HG03103 (cell line): ENCODE measurements at regions not wholly inside any gene's neighbourhood (a gene's known extent, or its start where the extent isn't known, plus 50 kb on each side); places are given as distances from the start of the nearest gene placed in this dataset.

Source experiments
- ATAC-seq: cut with Tn5 transposase; IDR thresholded peaks from one replicate; pipeline ENCODE4 v1.9.1; 2021; ENCODE audit warnings: low read depth; ENCODE audit not compliant: unreplicated experiment

DNA sequence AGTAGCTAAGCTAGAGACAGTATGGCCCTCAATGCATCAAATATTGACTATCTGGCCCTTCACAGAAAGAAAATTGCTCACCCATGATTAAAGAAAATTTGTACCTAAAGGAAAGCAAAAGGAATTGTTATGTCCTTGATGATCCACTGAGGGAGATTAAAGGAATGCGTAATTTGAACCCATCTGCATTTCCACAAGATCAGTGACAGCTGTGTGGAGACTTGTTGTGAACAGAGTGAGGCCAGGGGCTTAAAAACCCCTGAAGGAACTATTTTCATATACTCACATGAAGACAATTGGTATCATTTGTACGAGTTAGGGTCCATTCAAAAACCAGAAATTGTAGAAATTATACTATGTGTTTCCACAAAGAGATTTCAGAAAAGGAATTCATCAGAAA is 1908.1 kb upstream of the SEL1L start:
- ATAC-seq, result no peak

DNA sequence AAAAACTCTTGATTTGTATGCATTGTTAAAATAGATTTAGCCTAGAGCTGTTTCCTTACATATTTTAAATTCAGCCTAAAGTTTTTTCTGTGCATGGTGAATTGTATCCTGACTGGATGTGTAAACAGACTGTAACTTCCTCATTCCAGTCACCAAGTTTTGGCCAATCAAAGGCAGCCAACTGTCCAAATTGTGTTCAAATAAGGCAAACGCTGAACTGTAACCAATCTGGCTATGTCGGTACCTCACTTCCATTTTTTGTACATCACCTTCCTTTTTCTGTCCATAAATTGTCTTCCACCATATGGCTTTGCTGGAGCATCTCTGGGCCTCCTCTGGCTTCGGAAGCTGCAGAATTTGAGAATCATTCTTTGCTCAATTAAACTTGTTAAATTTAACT is 1921.9 kb upstream of the SEL1L start:
- no peak for ATAC-seq

DNA sequence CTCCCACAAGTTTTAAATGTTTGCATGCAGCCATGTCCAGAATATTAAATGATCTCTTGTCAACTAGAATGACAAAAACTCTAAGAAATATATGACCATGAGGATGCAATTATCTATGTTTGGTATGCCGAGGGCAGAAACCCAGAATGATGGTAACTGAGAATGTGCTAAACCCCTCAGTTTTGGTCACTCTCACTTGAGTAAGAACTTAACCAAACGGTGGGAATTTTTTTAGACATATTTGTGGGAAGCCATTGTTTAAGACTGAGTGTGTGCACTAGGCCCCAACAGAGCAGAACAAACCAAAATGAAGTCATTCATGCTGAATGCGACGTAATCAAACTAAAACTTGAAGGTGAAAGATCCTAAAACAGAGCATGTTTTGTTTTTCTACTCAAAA is 1927.9 kb upstream of the SEL1L start:
- ATAC-seq, result no peak

DNA sequence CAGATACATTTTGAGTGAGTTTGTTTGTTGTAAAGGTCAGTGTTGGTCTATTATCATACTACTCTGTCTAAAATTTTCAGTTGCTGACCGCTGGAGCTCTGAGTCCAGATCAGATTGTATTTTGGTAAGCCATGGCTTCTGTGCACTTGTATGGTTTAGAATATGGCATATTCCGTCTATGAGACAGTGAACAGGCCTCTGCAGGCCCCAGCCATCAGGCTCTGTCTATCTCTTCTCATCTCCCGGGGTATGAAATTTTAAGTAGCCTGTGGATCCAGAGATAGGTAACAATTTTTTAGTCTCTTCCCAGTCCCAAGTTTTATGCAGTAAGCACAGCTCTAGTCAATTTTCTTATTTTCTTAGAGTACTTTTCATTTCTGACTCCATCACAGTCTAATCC is 1929.1 kb upstream of the SEL1L start:
- ATAC-seq, result no peak

DNA sequence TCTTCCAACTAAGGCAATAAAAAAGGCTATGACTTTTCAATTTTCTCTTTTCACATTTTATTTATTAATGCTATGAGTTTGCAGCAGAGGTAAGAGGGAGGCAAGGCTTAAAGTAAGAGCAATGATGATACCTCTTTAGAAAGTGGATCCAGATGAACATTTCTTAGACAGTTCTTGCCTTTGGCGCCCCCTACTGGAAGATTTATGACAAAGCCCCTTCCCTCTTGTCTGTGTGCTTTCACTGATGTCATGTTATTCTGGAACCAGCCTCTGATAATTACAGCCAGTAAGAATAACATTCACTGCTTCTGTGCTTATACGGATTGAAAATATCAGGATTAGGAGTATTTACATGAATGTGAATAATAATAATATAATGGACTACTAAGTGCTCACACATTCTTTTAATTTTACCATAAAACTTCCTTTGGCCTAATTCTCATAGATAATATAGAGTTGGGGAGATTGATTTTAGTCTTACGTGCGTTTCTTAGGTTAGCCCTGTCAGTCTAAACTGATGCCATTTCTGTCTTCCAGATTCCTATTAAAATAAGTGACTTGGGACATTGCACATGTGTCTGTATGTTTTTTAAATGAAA is 1929.9 kb upstream of the SEL1L start:
- no peak for ATAC-seq

DNA sequence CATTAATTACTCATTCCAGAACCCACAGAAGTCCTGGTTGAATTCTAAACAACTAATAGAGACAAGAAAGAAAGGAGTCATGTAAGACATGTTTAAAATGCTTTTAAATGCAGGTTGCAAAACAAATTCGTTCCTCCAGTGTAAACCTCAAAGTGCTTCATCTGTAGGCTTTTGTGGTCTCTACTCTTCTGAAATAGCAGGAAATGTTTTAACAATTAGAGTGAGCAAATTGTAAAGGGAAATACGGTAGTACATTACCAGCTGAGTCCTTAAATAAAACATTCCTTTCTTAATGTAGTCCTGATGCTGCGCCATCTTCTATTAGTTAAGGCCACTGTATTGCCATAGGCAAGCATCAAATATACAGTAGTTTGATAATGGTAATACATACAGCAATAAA is 1934.2 kb upstream of the SEL1L start:
- no peak for ATAC-seq

DNA sequence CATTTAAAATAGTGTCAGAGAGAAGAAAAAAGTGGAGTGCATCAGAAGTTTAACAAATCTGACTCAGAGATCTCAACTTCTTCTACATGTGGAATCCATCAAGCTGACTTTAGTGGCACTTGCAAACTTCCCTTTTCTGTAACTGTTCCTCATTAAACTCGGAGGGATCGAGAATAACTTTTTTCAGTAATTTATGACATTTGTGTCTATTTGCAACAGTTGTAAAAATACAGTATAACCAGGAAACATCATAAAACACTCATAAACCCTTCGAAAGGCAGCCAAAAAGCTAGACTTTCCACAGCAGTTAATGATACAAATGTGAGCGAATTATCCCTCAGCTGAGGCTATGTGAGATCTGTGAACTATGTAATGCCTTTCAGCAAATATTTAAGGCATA is 1936.8 kb upstream of the SEL1L start:
- no peak for ATAC-seq

DNA sequence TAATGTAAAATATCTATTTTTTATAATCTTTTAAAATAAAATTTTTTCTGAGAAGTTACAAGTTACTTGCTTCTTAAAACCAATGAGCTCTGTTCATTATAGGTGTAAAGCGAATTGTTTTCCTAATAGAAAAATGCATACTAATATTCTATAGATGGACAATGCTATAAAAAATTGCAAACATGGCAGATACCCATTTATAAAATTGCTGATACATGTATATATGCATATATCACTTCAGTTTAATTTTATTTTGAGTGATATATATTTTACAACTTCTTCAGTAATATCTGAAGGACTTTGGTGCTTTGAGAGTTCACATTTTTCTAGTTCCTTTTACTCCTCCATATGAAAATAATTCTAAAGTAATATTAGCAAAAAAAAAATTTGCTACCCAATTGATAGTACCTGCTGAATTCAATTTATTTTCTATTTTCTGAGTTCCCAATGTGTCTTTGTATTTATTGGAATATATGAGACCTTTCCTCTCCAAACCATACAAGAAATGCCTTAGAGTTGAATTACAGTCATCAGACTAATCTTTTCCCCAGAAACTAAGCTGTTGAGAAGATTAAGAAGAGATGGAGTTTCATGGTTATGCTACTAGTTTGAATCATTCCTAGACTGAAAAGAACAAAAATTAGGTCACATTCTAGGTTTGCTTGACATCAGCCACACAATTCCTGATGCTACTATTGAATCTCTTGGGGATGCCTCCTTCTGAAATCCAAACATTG is 1937.5 kb upstream of the SEL1L start:
- ATAC-seq, result no peak

DNA sequence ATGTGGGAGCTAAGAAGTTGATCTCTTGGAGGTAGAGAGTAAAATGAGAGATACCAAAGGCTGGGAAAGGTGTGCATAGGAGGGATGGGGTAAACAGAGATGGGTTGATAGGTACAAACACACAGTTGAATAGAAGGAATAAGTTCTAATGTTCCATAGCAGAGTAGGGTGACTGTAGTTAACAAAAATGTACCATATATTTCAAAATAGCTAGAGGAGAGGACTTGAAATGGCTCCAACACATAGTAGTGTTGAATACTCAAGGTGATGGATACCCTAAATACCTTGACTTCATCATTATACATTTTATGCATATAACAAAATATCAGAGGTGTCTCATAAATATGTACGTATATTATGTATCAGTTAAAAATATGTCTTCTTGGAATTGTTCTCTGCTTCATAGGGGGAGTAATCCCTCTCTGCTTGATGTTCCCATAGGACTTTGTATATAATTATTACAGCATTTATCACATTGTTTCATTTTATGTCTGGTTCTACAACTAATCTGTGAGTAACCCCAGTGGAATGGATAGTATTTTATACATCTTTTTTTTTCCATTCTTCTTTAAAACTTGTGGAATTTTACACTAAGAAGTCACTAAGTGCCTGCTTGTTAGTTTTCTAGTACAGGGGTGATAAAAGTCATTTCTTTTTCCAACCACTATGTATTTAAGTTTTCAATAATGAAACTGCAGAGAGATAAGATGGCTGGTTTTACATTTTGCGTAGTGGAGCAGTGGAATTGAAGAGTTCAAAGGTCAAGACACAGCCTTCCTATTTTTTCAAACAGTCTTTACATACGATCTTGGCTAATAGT is 1940.0 kb upstream of the SEL1L start:
- ATAC-seq, result no peak

DNA sequence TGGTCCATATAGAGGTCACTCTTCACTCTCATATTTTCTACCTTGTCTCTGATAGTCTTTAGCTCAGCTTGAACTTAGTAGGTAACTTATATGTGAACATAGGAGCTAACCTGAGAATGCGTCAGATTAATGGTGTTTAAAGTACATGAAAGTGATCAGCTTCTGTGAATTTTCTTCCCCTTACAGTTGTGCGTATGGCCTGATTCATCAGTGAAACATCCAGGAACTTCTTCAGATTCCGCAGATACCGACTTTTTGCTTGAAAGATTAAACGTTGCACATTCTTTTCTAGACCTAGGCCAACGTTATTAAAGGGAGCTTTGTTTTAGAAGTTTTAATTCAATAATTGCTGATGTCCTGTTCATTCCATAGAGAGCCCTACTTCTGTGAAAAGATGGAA is 1945.1 kb upstream of the SEL1L start:
- no peak for ATAC-seq

DNA sequence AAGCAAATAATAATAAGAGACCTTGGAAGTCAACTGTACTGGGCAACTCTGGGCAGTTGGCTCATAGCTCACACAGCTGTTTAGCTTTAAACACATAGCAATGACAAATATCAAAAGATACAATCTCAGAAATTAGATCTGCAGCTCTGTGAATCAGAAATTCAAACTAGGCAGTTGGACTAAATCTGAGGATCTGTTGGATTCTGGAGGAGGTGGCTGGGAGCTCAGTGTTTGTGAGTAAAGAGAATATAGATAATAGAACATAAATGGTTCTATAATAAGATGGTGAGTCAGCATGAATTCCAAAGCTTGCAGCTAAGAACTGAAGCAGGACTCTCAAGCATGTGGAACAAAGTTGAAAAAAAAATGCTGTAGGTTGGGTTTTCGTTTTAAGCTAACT is 1949.4 kb upstream of the SEL1L start:
- no peak for ATAC-seq

DNA sequence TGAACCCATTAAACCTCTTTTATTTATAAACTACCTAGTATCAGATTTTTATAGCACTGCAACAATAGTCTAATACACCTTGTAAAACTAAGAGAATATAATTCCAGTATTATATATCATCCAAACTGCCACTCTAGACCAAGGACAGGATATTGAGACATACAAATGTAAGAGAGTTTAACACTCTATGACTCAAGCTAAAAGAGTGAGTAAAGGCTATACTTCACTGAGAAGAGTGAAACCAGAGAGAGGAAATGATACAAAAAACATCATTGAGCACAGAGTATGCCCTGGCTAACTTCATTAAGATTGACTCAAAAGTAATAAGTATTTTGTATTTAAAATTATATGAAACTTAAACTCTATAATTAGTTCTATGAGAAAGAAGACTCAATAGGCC is 1951.9 kb upstream of the SEL1L start:
- ATAC-seq, result no peak

DNA sequence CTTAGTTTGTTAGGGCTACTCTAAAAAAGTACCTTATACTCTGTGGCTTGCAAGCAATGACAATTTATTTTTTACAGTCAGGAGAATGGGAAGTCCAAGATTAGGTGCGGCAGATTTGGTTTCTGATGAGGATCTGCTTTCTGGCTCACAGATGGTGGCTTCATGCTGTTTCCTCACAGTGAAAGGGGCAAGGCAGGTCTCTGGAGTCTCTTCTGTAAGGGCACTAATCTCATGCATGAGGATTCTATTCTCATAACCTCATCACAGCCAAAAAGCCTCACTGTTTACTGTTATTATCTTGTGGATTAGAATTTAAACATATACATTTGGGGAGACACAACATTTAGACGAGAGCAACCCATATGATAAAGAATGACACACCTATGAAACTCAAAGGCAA is 1957.4 kb upstream of the SEL1L start:
- no peak for ATAC-seq

DNA sequence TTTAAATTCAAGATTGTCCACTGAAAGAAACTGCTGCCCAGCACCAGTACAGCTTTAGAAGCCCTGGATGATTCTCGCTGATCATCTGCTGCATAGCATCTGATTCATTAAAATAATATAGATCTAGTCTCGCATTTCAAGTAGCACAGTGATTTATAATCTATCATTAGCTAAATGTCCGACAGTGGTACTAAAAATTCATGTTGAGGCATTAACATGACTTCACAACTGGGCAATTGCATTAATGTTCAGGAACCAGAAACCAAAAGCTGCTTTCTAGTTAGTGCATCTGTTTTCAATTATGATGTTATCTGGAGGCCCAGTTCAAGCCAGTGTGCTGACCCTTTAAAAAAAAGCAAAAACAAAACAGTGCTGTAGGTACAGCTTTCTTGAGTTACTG is 1987.2 kb upstream of the SEL1L start:
- no peak for ATAC-seq

DNA sequence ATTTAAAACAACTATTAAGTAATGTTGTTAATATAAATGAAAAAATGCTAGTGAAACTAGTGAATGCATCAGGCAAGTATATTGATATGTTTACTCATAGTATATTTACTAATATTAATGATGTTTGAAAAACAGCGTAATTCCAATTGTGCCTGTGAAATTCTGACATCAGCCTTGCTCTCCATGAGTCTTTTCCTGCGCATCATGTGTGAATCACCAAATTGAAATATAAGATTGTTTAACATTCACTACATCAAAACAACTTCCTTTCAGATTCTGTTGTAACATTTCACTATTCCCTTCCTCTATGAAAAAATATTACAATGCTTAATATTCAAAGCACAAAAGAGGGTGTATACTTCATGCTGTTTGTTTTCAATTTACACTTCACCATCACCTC is 1995.9 kb upstream of the SEL1L start:
- no peak for ATAC-seq

DNA sequence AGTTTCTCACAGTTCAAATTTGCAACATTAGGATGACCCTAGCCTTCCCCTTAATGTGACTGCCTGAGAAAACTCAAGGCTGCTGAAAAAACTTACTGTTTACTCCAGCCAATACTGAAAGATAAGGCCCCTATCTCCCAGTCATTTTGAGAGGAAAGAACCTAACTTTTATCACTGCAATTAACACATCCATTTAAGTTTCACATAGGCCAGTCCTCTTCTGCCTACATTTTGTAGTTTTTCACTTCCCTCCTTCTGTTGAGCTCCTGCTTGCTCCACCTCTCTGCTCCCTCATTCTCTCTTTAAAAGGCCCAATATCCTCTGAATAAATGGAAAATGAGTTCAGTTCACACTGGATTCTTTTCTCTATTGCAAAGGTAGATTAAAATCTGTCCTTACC is 1996.2 kb upstream of the FLRT2 start:
- ATAC-seq, result no peak

DNA sequence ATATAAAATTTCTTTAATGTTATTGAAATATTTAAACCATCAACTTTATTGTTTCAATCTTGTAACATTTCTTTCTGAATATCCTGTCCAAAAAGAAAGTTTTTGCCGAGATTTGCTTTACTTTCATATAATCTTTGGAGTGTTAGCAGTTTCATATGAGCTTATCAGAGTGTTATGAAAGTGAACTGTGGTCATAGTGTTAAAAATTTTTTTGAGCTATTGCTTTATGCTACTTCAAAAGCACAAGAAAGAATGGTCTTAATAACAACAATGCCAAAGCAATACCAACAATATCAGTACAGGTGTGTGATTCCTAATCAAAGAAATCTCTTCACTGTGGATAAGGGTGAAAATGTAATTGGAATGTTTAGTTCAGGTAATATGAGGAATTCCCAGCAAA is 1994.9 kb upstream of the FLRT2 start:
- no peak for ATAC-seq

DNA sequence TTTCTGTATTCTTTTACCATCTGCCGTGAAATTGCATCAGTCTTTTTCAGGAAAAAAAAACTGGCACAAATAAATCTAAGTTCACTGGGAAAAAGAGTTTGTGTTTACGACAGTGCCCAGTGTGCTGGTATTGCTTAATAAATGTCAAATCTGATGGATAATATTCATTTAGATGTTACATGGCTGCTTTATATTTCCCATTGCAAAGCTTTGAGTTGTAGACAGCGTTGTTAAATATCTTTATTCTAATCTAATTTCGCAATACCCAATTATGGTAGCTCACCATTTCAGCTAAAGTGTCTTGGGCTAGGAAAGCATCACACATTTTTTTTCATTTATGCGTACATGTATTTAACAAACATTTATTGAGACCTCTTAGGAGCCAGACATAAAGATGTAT is 1994.5 kb upstream of the FLRT2 start:
- ATAC-seq, result no peak

DNA sequence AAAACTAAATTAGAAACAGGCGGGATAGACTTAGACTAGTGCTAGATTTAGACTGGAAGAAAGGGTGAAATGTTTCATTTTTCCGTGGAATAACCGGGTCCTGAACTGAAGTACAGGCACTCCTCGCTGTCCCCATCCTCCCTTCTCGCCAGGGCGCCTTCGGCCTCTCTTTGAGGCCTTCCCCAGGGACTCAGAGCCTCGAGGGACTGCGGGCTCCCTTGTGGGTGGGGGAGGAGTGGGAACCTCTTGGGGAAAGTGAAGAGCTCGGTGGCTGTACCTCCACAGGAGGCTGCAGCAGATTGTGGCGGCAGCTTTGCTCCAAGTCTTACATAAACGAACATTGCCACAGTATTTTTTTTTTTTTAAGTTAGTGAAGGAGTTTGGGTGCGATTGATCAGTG is 1988.8 kb upstream of the FLRT2 start:
- ATAC-seq, result no peak

DNA sequence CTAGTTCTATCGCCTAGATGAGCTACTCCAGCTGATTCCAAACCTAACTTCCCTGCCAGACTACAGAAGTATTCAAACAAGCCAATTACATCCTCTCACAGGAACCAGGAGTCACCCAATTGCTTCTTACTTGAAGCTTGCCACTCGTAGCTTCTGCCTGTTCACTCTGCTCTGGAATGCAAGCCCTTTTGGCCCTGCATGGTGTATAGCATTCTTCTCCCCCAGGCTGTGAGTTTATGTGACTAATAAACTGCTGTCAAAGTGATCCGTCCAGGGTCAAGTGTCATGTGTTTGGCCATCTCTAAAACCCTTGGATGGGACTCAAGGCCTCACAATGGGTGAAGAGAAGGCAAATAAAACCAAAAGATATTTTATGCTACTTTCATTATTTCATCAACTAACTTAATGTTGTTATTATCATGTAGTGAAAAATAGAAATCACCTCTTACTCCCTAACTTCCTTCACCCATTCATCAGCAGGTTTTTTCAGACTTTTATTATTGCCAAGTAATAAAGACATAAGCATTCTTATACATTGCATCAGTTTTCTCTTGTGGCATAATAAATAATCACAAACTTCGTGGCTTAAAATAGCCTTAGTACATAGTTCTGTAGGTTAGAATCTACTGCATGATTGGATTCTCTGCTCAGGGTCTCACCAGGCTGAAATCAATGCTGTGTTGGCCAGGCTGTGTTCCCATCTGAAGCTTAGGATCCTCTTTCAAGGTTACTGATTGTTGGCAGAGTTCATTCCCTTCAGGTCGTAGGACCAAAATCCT is 1981.7 kb upstream of the FLRT2 start:
- no peak for ATAC-seq

DNA sequence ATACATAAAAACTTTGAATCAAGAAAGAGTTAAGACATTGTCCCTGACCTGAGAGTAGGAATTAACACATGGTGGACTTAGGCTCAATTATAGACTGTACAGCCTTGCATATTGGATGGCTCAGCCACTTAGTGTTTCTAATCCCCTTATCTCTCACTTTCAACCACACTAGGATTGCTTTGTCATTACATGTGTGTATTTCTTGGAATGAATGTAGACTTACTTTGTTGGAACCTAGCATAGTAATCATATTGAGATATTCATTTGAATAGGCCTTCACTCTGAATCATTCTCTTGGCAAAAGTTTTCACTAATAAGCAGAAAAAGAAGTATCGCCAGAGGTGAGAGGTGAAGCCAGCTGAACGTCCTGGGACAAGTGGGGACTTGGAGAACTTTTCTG is 1973.9 kb upstream of the FLRT2 start:
- ATAC-seq, result no peak
